ENCODE measurements at regions not wholly inside any gene's neighbourhood (a gene's known extent, or its start where the extent isn't known, plus 50 kb on each side); places are given as distances from the start of the nearest gene placed in this dataset.

GRCh38 chr17:70374496-70374895 is 205.2 kb downstream of the KCNJ2 start:
- Histone ChIP-seq H3K4me1 (no peaks in the 10 kb centered on the region), H3K9me3 (replicated peaks) (no peaks in the 10 kb centered on the region), H3K4me3 (no peak overlapping the region), H3K27me3 (ENCODE audit: low read depth) (no peaks in the 10 kb centered on the region), H3K36me3 (no peaks in the 10 kb centered on the region), H3K27ac (replicated peaks) (no peak overlapping the region)
- TF ChIP-seq CTCF (IDR thresholded peaks at IDR 0.05; ENCODE audit: borderline replicate concordance): no peak
- intact Hi-C loops (cut with micrococcal nuclease): no loop called here
- no peak for DNase-seq

GRCh38 chr17:70375406-70375805 is 206.1 kb downstream of the KCNJ2 start:
- Histone ChIP-seq H3K36me3 (no peaks in the 10 kb centered on the region), H3K4me3 (no peak overlapping the region), H3K9me3 (replicated peaks) (no peaks in the 10 kb centered on the region), H3K4me1 (no peaks in the 10 kb centered on the region), H3K27ac (replicated peaks) (no peak overlapping the region), H3K27me3 (ENCODE audit: low read depth) (no peaks in the 10 kb centered on the region)
- no peak for DNase-seq
- intact Hi-C loops (cut with micrococcal nuclease): no loop called here
- no peak for TF ChIP-seq CTCF (IDR thresholded peaks at IDR 0.05; ENCODE audit: borderline replicate concordance)

GRCh38 chr17:70375813-70376770 is 206.8 kb downstream of the KCNJ2 start:
- Histone ChIP-seq H3K4me1 (no peaks in the 10 kb centered on the region), H3K36me3 (no peaks in the 10 kb centered on the region), H3K27ac (replicated peaks) (no peak overlapping the region), H3K4me3 (no peak overlapping the region), H3K9me3 (replicated peaks) (no peaks in the 10 kb centered on the region), H3K27me3 (ENCODE audit: low read depth) (no peaks in the 10 kb centered on the region)
- intact Hi-C loops (cut with micrococcal nuclease): no loop called here
- no peak for DNase-seq
- TF ChIP-seq CTCF (IDR thresholded peaks at IDR 0.05; ENCODE audit: borderline replicate concordance): no peak

GRCh38 chr17:70377654-70378053 is 208.3 kb downstream of the KCNJ2 start:
- no peaks in the 10 kb centered on the region for H3K4me1 ChIP-seq
- H3K4me3 ChIP-seq: no peak overlapping the region
- no peak for DNase-seq
- intact Hi-C loops (cut with micrococcal nuclease): no loop called here
- H3K36me3 ChIP-seq: no peaks in the 10 kb centered on the region
- no peak for TF ChIP-seq CTCF (IDR thresholded peaks at IDR 0.05; ENCODE audit: borderline replicate concordance)
- H3K9me3 ChIP-seq (replicated peaks): no peaks in the 10 kb centered on the region
- no peak overlapping the region for H3K27ac ChIP-seq (replicated peaks)
- no peaks in the 10 kb centered on the region for H3K27me3 ChIP-seq (ENCODE audit: low read depth)

- intact Hi-C loops (cut with micrococcal nuclease): no loop called here
- Histone ChIP-seq H3K27ac (replicated peaks) (no peak overlapping the region), H3K9me3 (replicated peaks) (no peaks in the 10 kb centered on the region), H3K4me1 (no peaks in the 10 kb centered on the region), H3K36me3 (no peaks in the 10 kb centered on the region), H3K27me3 (ENCODE audit: low read depth) (no peaks in the 10 kb centered on the region), H3K4me3 (no peak overlapping the region)
- no peak for TF ChIP-seq CTCF (IDR thresholded peaks at IDR 0.05; ENCODE audit: borderline replicate concordance)
- DNase-seq: no peak
These were observed 208.7 kb downstream of the KCNJ2 start for GRCh38 chr17:70378076-70378475.
